Kidney epithelial cell (primary cell): ENCODE measurements at regions not wholly inside any gene's neighbourhood (a gene's known extent, or its start where the extent isn't known, plus 50 kb on each side); places are given as distances from the start of the nearest gene placed in this dataset.

ENCODE experiments used
- DNase-seq: peaks from one replicate; pipeline ENCODE4 v3.0.0-alpha.2; 2010; ENCODE audit warnings: low read depth
- H3K27me3 ChIP-seq: 2 replicates; pipeline ENCODE4 v1.6.0; 2011; ENCODE audit warnings: low read length; ENCODE audit not compliant: control insufficient read depth, insufficient read depth
- H3K36me3 ChIP-seq: 2 replicates; pipeline ENCODE4 v1.5.1; 2011; ENCODE audit warnings: low read length; ENCODE audit not compliant: control insufficient read depth, insufficient read depth
- H3K4me3 ChIP-seq: 2 replicates; pipeline ENCODE4 v1.5.1; 2011; ENCODE audit warnings: low read depth, mild to moderate bottlenecking, control low read depth, low read length
- CTCF ChIP-seq: IDR thresholded peaks from 2 replicates; pipeline ENCODE4 v1.5.1; 2011; ENCODE audit warnings: mild to moderate bottlenecking, moderate library complexity, low read length, control low read depth, inconsistent platforms; ENCODE audit not compliant: insufficient read depth, poor library complexity, severe bottlenecking

GRCh38 chr12:92339198-92339821 lies 193.7 kb upstream of the BTG1 start:
- no peak for DNase-seq
- Histone ChIP-seq H3K4me3 (no peak overlapping the region), H3K36me3 (no peaks in the 10 kb centered on the region), H3K27me3 (no peaks in the 10 kb centered on the region)
- no peak for TF ChIP-seq CTCF

GRCh38 chr12:92338671-92339070 lies 193.0 kb upstream of the BTG1 start:
- H3K27me3 ChIP-seq = no peaks in the 10 kb centered on the region
- no peak for DNase-seq
- H3K4me3 ChIP-seq = no peak overlapping the region
- TF ChIP-seq CTCF = no peak
- H3K36me3 ChIP-seq = no peaks in the 10 kb centered on the region

GRCh38 chr12:92338102-92338501 lies 192.5 kb upstream of the BTG1 start:
- TF ChIP-seq CTCF = no peak
- Histone ChIP-seq H3K27me3 (no peaks in the 10 kb centered on the region), H3K36me3 (no peaks in the 10 kb centered on the region), H3K4me3 (no peak overlapping the region)
- DNase-seq = no peak

GRCh38 chr12:92337128-92337527 lies 191.5 kb upstream of the BTG1 start:
- no peaks in the 10 kb centered on the region for H3K27me3 ChIP-seq
- no peak overlapping the region for H3K4me3 ChIP-seq
- no peak for DNase-seq
- TF ChIP-seq CTCF = no peak
- no peaks in the 10 kb centered on the region for H3K36me3 ChIP-seq

GRCh38 chr12:92336641-92337040 lies 191.0 kb upstream of the BTG1 start:
- DNase-seq = no peak
- no peak for TF ChIP-seq CTCF

GRCh38 chr12:92335831-92336230 lies 190.2 kb upstream of the BTG1 start:
- Histone ChIP-seq H3K36me3 (no peaks in the 10 kb centered on the region), H3K4me3 (no peak overlapping the region), H3K27me3 (no peaks in the 10 kb centered on the region)
- no peak for DNase-seq
- no peak for TF ChIP-seq CTCF

More at GRCh38 chr12:92336641-92337040, 191.0 kb upstream of the BTG1 start:
- no peaks in the 10 kb centered on the region for H3K27me3 ChIP-seq
- H3K36me3 ChIP-seq = no peaks in the 10 kb centered on the region
- H3K4me3 ChIP-seq = no peak overlapping the region
